ENCODE measurements at regions not wholly inside any gene's neighbourhood (a gene's known extent, or its start where the extent isn't known, plus 50 kb on each side); places are given as distances from the start of the nearest gene placed in this dataset.

DNA sequence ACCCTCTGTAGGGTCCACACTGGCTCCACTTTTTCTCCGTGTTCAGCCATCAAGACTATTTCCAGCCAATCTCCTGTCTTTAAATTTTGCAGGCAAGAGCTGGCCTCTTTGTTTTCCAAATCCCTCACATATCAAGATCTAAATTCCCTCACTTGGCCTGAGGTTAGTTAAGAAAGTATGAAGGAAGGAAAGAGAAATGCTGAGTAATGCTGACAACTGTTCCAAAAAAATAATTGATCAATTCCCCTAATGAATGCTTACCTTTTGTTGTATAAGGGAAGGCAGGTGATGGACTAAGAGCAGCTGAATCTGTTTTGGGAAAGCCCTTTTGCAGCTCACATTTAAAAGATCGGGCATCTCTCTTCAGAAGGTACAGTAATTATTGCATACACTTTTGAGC is 105.1 kb upstream of the KCNJ16 start:
- H3K4me1 ChIP-seq (ENCODE audit: control insufficient read depth, insufficient read depth, low read length): no peaks in the 10 kb centered on the region
- no peak overlapping the region for H3K9ac ChIP-seq (ENCODE audit: low read depth, low read length)
- H3K9me3 ChIP-seq (ENCODE audit: control insufficient read depth, insufficient read depth, low read length): peaks cover 4% of the 10 kb centered on the region; the same call in 1 of the 2 replicates
- H3K36me3 ChIP-seq (ENCODE audit: control insufficient read depth, insufficient read depth, low read length): no peaks in the 10 kb centered on the region
- no peak overlapping the region for H3K4me3 ChIP-seq (ENCODE audit: low read depth, low read length)
- H3K27me3 ChIP-seq (ENCODE audit: control insufficient read depth, insufficient read depth, low read length): no peaks in the 10 kb centered on the region
- H3K27ac ChIP-seq (ENCODE audit: low read depth, low read length): no peak overlapping the region

DNA sequence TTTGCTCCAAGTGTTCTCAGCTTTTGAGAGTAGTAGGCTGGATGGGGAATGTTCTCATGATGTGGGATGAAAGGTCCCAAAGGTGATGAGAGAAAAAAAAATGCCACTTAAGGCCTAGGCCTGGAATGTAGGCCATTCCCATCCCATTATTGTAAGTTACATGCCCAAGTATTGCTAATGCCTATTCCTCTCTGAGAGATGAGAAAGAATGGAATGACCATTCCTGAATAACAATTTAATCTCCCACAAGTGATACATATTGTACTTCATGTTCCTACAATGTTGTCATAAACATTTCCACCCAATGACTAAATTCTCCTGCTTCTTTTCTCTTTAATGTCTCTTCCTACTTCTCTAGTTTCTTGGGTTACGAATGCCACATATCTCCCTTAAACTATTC is 102.8 kb upstream of the KCNJ16 start:
- Histone ChIP-seq H3K27ac (ENCODE audit: low read depth, low read length) (no peak overlapping the region), H3K27me3 (ENCODE audit: control insufficient read depth, insufficient read depth, low read length) (no peaks in the 10 kb centered on the region), H3K9me3 (ENCODE audit: control insufficient read depth, insufficient read depth, low read length) (peaks cover 4% of the 10 kb centered on the region; the same call in 1 of the 2 replicates)

DNA sequence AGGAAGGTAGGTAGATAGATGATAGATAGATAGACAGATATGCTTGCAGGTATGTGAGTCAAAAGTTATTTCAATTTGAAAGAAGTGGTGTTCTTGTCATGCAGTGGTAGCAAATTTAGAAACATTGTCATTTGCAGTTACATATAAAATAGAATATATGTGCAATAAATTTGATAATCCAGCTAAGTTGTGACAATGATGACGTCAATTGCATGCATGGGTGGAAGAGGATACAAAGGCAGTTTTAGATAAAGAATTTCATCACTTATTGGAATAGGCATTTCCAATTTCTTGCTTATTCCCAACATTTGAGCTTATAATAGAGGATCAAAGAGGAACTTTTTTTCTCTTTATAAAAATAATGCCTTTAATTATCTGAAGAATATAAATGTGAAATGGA is 99.2 kb upstream of the KCNJ16 start:
- H3K9ac ChIP-seq (ENCODE audit: low read depth, low read length): no peak overlapping the region
- no peaks in the 10 kb centered on the region for H3K4me1 ChIP-seq (ENCODE audit: control insufficient read depth, insufficient read depth, low read length)
- peaks cover 4% of the 10 kb centered on the region; the same call in 1 of the 2 replicates for H3K9me3 ChIP-seq (ENCODE audit: control insufficient read depth, insufficient read depth, low read length)
- no peaks in the 10 kb centered on the region for H3K27me3 ChIP-seq (ENCODE audit: control insufficient read depth, insufficient read depth, low read length)
- H3K4me3 ChIP-seq (ENCODE audit: low read depth, low read length): no peak overlapping the region
- no peaks in the 10 kb centered on the region for H3K36me3 ChIP-seq (ENCODE audit: control insufficient read depth, insufficient read depth, low read length)
- no peak overlapping the region for H3K27ac ChIP-seq (ENCODE audit: low read depth, low read length)

More for the DNA sequence above, 102.8 kb upstream of the KCNJ16 start:
- Histone ChIP-seq H3K9ac (ENCODE audit: low read depth, low read length) (no peak overlapping the region), H3K4me1 (ENCODE audit: control insufficient read depth, insufficient read depth, low read length) (no peaks in the 10 kb centered on the region), H3K4me3 (ENCODE audit: low read depth, low read length) (no peak overlapping the region), H3K36me3 (ENCODE audit: control insufficient read depth, insufficient read depth, low read length) (no peaks in the 10 kb centered on the region)

DNA sequence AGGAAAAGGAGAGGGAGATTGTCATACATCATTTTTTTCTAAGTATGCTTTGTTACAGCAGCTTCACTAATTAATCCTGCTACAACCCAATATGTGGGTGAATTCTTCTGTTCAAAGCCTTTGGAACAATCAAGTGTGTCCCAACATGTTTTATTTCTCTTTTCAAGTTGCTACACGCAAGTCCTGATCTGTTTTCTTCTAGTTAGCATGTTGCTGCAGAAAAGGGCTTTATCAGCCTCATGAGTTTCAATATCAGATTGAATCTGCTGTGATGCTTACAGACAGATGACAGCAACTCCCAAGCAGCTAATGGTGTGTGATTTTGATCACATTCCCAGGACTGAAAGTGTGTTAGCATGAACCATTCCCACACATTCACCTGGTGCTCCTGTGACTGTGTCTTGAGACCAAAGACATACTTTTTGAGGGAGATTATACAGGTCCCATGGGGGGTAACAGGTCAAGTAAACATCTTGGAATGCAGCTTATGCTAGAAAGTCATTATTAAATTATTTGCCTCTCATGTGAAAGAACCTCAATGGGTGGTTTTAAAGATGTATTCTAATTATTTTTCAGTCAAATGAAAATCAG is 96.9 kb upstream of the KCNJ16 start:
- Histone ChIP-seq H3K27me3 (ENCODE audit: control insufficient read depth, insufficient read depth, low read length) (no peaks in the 10 kb centered on the region), H3K36me3 (ENCODE audit: control insufficient read depth, insufficient read depth, low read length) (no peaks in the 10 kb centered on the region), H3K4me3 (ENCODE audit: low read depth, low read length) (no peak overlapping the region), H3K9ac (ENCODE audit: low read depth, low read length) (no peak overlapping the region), H3K27ac (ENCODE audit: low read depth, low read length) (no peak overlapping the region), H3K4me1 (ENCODE audit: control insufficient read depth, insufficient read depth, low read length) (no peaks in the 10 kb centered on the region), H3K9me3 (ENCODE audit: control insufficient read depth, insufficient read depth, low read length) (peaks cover 4% of the 10 kb centered on the region; the same call in 1 of the 2 replicates)

DNA sequence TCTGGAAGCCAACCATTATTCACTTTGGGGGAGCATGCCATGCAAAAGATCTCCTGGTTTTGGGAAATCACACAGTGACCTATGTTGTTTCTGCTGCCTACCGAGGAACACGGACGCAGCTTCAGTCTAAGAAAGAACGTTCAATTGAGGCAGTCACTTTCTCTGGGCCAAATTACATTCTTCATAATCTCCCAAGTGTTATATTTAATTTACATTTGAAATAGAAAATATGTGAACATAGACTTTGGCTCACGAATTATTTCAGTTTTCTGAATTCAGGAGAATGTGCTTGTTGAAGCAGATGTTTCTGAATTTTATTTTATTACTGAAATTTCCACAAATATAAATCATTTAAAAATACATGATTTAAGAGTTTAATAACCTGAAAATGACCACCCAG is 93.6 kb upstream of the KCNJ16 start:
- Histone ChIP-seq H3K4me3 (ENCODE audit: low read depth, low read length) (no peak overlapping the region), H3K27ac (ENCODE audit: low read depth, low read length) (no peak overlapping the region), H3K4me1 (ENCODE audit: control insufficient read depth, insufficient read depth, low read length) (no peaks in the 10 kb centered on the region), H3K9me3 (ENCODE audit: control insufficient read depth, insufficient read depth, low read length) (no peaks in the 10 kb centered on the region), H3K27me3 (ENCODE audit: control insufficient read depth, insufficient read depth, low read length) (no peaks in the 10 kb centered on the region), H3K9ac (ENCODE audit: low read depth, low read length) (no peak overlapping the region), H3K36me3 (ENCODE audit: control insufficient read depth, insufficient read depth, low read length) (no peaks in the 10 kb centered on the region)

DNA sequence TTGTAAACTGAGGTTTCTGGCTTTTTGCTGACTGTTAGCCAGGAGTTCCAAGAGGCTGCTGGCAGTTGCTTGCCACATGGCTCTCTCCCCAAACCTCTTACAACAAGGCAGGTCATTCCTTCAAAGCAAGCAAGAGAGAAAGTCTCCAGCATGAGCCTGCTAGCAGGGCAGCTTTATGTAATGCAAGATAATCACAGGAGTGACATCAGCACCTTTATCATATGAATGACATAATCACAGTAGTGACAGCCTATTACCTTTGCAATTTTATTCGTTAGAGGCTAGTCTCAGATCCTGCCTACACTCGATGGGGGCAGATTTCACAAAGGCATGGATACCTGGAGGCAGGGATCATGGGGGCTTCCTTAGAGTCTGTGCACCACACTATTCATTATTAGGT is 79.5 kb upstream of the KCNJ16 start:
- Histone ChIP-seq H3K36me3 (ENCODE audit: control insufficient read depth, insufficient read depth, low read length) (no peaks in the 10 kb centered on the region), H3K9me3 (ENCODE audit: control insufficient read depth, insufficient read depth, low read length) (no peaks in the 10 kb centered on the region), H3K9ac (ENCODE audit: low read depth, low read length) (no peak overlapping the region), H3K4me3 (ENCODE audit: low read depth, low read length) (no peak overlapping the region), H3K4me1 (ENCODE audit: control insufficient read depth, insufficient read depth, low read length) (no peaks in the 10 kb centered on the region), H3K27ac (ENCODE audit: low read depth, low read length) (no peak overlapping the region), H3K27me3 (ENCODE audit: control insufficient read depth, insufficient read depth, low read length) (no peaks in the 10 kb centered on the region)

DNA sequence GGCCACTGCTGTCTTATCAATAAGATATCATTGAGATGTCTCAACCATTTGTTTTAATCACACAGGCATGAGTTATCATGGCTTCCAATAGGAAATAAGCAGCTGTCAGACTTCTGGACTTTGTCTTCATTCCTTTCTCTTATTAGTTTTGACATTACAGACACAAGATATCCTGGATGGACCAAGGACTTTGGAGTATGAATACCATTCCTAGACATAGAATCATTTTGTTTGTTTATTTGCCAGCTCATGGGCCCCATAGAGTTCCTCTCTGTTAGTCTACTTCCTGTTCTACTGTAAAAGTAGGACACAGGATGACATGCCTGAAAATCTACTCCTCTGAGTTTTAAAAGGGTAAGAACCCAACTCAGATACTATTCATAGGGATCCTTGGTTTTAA is 77.7 kb upstream of the KCNJ16 start:
- Histone ChIP-seq H3K36me3 (ENCODE audit: control insufficient read depth, insufficient read depth, low read length) (no peaks in the 10 kb centered on the region), H3K9me3 (ENCODE audit: control insufficient read depth, insufficient read depth, low read length) (no peaks in the 10 kb centered on the region)

DNA sequence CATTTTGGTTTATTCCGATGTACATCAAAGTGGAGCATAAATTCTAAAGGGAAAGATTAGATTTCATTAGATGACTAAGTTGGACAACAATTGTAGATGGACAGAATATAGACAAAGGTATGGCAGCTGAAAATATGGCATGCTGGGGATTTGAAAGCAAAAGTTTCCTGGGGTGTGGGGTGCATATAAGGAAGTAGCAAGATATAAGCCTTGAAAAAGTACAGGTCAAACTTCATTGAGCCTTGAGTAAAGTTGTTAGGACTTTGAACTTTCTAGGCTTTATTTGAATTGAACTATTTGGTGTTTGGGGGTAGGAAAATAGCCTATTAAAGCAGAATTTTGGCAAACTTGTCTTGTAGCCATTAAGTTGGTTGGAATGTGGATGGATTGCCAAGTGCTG is 75.8 kb upstream of the KCNJ16 start:
- no peaks in the 10 kb centered on the region for H3K9me3 ChIP-seq (ENCODE audit: control insufficient read depth, insufficient read depth, low read length)

More for the DNA sequence above, 77.7 kb upstream of the KCNJ16 start:
- Histone ChIP-seq H3K4me1 (ENCODE audit: control insufficient read depth, insufficient read depth, low read length) (no peaks in the 10 kb centered on the region), H3K4me3 (ENCODE audit: low read depth, low read length) (no peak overlapping the region), H3K9ac (ENCODE audit: low read depth, low read length) (no peak overlapping the region), H3K27ac (ENCODE audit: low read depth, low read length) (no peak overlapping the region), H3K27me3 (ENCODE audit: control insufficient read depth, insufficient read depth, low read length) (no peaks in the 10 kb centered on the region)

DNA sequence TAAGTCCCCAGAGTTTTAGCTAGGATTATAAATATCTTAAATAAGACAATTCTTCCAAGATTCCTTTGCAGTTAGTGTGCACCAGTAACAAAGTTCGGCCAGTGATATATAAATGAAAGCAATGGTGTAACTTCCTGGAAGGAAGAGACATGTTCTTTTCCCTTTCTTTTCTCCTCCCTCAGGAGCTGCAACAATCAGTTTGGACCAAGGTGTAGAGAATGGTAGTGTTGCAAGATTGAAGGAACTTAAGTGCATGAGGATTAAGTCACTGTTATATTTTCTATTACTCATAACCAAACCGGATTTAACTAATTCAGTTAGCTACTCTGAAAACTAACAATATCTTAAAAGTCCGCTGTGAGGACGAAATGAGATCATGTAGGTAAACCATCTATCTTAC is 68.9 kb upstream of the KCNJ16 start:
- no peaks in the 10 kb centered on the region for H3K27me3 ChIP-seq (ENCODE audit: control insufficient read depth, insufficient read depth, low read length)
- no peaks in the 10 kb centered on the region for H3K9me3 ChIP-seq (ENCODE audit: control insufficient read depth, insufficient read depth, low read length)
- no peak overlapping the region for H3K4me3 ChIP-seq (ENCODE audit: low read depth, low read length)
- no peaks in the 10 kb centered on the region for H3K4me1 ChIP-seq (ENCODE audit: control insufficient read depth, insufficient read depth, low read length)
- H3K36me3 ChIP-seq (ENCODE audit: control insufficient read depth, insufficient read depth, low read length): no peaks in the 10 kb centered on the region
- H3K9ac ChIP-seq (ENCODE audit: low read depth, low read length): no peak overlapping the region
- no peak overlapping the region for H3K27ac ChIP-seq (ENCODE audit: low read depth, low read length)

More for the DNA sequence above, 75.8 kb upstream of the KCNJ16 start:
- no peaks in the 10 kb centered on the region for H3K36me3 ChIP-seq (ENCODE audit: control insufficient read depth, insufficient read depth, low read length)
- no peak overlapping the region for H3K27ac ChIP-seq (ENCODE audit: low read depth, low read length)
- no peaks in the 10 kb centered on the region for H3K4me1 ChIP-seq (ENCODE audit: control insufficient read depth, insufficient read depth, low read length)
- H3K4me3 ChIP-seq (ENCODE audit: low read depth, low read length): no peak overlapping the region
- no peak overlapping the region for H3K9ac ChIP-seq (ENCODE audit: low read depth, low read length)
- H3K27me3 ChIP-seq (ENCODE audit: control insufficient read depth, insufficient read depth, low read length): no peaks in the 10 kb centered on the region

DNA sequence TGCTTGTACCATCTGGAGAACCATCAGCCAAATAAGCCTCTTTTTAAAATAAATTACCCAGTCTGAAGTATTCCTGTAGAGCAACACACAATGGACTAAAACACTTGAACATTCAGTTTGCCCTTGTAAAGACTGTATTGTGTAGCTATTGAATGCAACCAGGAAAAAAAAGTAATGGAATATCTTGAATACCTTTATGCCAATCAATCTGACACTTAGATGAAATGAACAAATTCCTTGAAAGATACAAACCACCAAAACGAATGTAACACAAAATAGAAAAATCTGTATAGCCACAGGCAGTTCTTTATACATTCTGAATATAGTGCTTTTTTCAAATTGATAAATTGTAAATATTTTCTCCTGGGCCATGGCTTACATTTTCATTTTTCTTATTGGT is 63.3 kb upstream of the KCNJ16 start:
- Histone ChIP-seq H3K27me3 (ENCODE audit: control insufficient read depth, insufficient read depth, low read length) (no peaks in the 10 kb centered on the region), H3K9ac (ENCODE audit: low read depth, low read length) (no peak overlapping the region), H3K36me3 (ENCODE audit: control insufficient read depth, insufficient read depth, low read length) (no peaks in the 10 kb centered on the region), H3K4me1 (ENCODE audit: control insufficient read depth, insufficient read depth, low read length) (no peaks in the 10 kb centered on the region), H3K4me3 (ENCODE audit: low read depth, low read length) (no peak overlapping the region), H3K27ac (ENCODE audit: low read depth, low read length) (no peak overlapping the region), H3K9me3 (ENCODE audit: control insufficient read depth, insufficient read depth, low read length) (no peaks in the 10 kb centered on the region)

DNA sequence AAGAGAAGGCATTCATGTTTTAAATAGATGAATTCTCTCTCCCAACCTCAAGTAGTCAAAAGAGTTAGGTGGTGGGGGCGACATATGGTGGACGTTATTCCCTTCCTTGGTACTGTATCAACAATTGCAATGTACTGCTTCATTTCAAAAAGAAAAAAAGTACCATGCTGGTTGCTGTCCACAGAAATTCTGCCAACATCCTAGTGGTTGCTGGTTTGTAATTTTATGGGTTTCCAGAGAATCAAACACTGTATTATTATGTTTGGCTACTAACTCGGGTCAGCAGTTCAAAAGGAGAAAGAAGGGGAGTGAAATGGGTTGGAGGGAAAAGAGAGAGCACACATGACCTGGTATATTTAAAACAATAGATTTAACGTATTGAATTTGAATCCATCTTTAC is 61.1 kb upstream of the KCNJ16 start:
- H3K4me1 ChIP-seq (ENCODE audit: control insufficient read depth, insufficient read depth, low read length): no peaks in the 10 kb centered on the region
- H3K27ac ChIP-seq (ENCODE audit: low read depth, low read length): no peak overlapping the region
- H3K4me3 ChIP-seq (ENCODE audit: low read depth, low read length): no peak overlapping the region

More for the DNA sequence above, 61.1 kb upstream of the KCNJ16 start:
- Histone ChIP-seq H3K9me3 (ENCODE audit: control insufficient read depth, insufficient read depth, low read length) (no peaks in the 10 kb centered on the region), H3K9ac (ENCODE audit: low read depth, low read length) (no peak overlapping the region), H3K27me3 (ENCODE audit: control insufficient read depth, insufficient read depth, low read length) (no peaks in the 10 kb centered on the region), H3K36me3 (ENCODE audit: control insufficient read depth, insufficient read depth, low read length) (no peaks in the 10 kb centered on the region)
